ENCODE measurements at regions not wholly inside any gene's neighbourhood (a gene's known extent, or its start where the extent isn't known, plus 50 kb on each side); places are given as distances from the start of the nearest gene placed in this dataset.

GRCh38 chr1:38291906-38292521 is 245.4 kb upstream of the POU3F1 start:
- TF ChIP-seq POLR2A (IDR thresholded peaks at IDR 0.05): no peak
- no peak for TF ChIP-seq CTCF (IDR thresholded peaks at IDR 0.05)
- no peak for TF ChIP-seq EP300 (IDR thresholded peaks at IDR 0.05)
